ENCODE measurements at regions not wholly inside any gene's neighbourhood (a gene's known extent, or its start where the extent isn't known, plus 50 kb on each side); places are given as distances from the start of the nearest gene placed in this dataset.
"Not testable (repeated sequence)": the region's sequence is repeated elsewhere in the genome, so short reads cannot be mapped to it uniquely, and the experiment has no call there.

- DNase-seq: peak; percentile 21
- H3K27ac Mint-ChIP-seq; H3K9me3 Mint-ChIP-seq; CTCF ChIA-PET; POLR2A ChIA-PET; ATAC-seq (ENCODE audit: low read depth); intact Hi-C loops (cut with micrococcal nuclease); H3K4me3 Mint-ChIP-seq; H3K4me1 Mint-ChIP-seq; H3K36me3 Mint-ChIP-seq (ENCODE audit: low read depth): not testable (repeated sequence)
- peaks cover 12% of the 10 kb centered on the region for H3K27me3 Mint-ChIP-seq
Measured at GRCh38 chr4:8964201-8964788, 92.7 kb upstream of the HMX1 start.

- H3K9me3 Mint-ChIP-seq: not testable (repeated sequence)
Measured at GRCh38 chr4:8963533-8963932, 91.9 kb upstream of the HMX1 start.

GRCh38 chr4:8961343-8961742 lies 89.7 kb upstream of the HMX1 start:
- ATAC-seq (ENCODE audit: low read depth); H3K4me1 Mint-ChIP-seq; H3K9me3 Mint-ChIP-seq; intact Hi-C loops (cut with micrococcal nuclease); POLR2A ChIA-PET; DNase-seq; H3K4me3 Mint-ChIP-seq; H3K36me3 Mint-ChIP-seq (ENCODE audit: low read depth); H3K27ac Mint-ChIP-seq; CTCF ChIA-PET: not testable (repeated sequence)
- H3K27me3 Mint-ChIP-seq: peaks cover 15% of the 10 kb centered on the region

More at GRCh38 chr4:8963533-8963932, 91.9 kb upstream of the HMX1 start:
- POLR2A ChIA-PET; H3K36me3 Mint-ChIP-seq (ENCODE audit: low read depth); H3K4me3 Mint-ChIP-seq; ATAC-seq (ENCODE audit: low read depth); DNase-seq; CTCF ChIA-PET; H3K4me1 Mint-ChIP-seq; intact Hi-C loops (cut with micrococcal nuclease); H3K27ac Mint-ChIP-seq: not testable (repeated sequence)
- peaks cover 12% of the 10 kb centered on the region for H3K27me3 Mint-ChIP-seq

GRCh38 chr4:8959471-8959870 lies 87.8 kb upstream of the HMX1 start:
- H3K4me3 Mint-ChIP-seq; POLR2A ChIA-PET; intact Hi-C loops (cut with micrococcal nuclease); H3K36me3 Mint-ChIP-seq (ENCODE audit: low read depth); H3K27ac Mint-ChIP-seq; ATAC-seq (ENCODE audit: low read depth); CTCF ChIA-PET; H3K9me3 Mint-ChIP-seq; DNase-seq; H3K4me1 Mint-ChIP-seq: not testable (repeated sequence)
- peaks cover 13% of the 10 kb centered on the region for H3K27me3 Mint-ChIP-seq

GRCh38 chr4:8954001-8954400 lies 82.4 kb upstream of the HMX1 start:
- POLR2A ChIA-PET; CTCF ChIA-PET; H3K27ac Mint-ChIP-seq; H3K9me3 Mint-ChIP-seq; H3K27me3 Mint-ChIP-seq; H3K36me3 Mint-ChIP-seq (ENCODE audit: low read depth); H3K4me1 Mint-ChIP-seq; DNase-seq; intact Hi-C loops (cut with micrococcal nuclease); H3K4me3 Mint-ChIP-seq; ATAC-seq (ENCODE audit: low read depth): not testable (repeated sequence)

GRCh38 chr4:8952791-8953190 lies 81.2 kb upstream of the HMX1 start:
- H3K4me3 Mint-ChIP-seq; H3K36me3 Mint-ChIP-seq (ENCODE audit: low read depth); H3K27ac Mint-ChIP-seq; CTCF ChIA-PET; H3K9me3 Mint-ChIP-seq; POLR2A ChIA-PET; H3K27me3 Mint-ChIP-seq; ATAC-seq (ENCODE audit: low read depth); DNase-seq; intact Hi-C loops (cut with micrococcal nuclease); H3K4me1 Mint-ChIP-seq: not testable (repeated sequence)

GRCh38 chr4:8952109-8952508 lies 80.5 kb upstream of the HMX1 start:
- ATAC-seq (ENCODE audit: low read depth); CTCF ChIA-PET; intact Hi-C loops (cut with micrococcal nuclease); H3K36me3 Mint-ChIP-seq (ENCODE audit: low read depth); H3K27me3 Mint-ChIP-seq; H3K4me3 Mint-ChIP-seq; POLR2A ChIA-PET; H3K4me1 Mint-ChIP-seq; DNase-seq; H3K9me3 Mint-ChIP-seq; H3K27ac Mint-ChIP-seq: not testable (repeated sequence)

- H3K9me3 Mint-ChIP-seq; H3K4me3 Mint-ChIP-seq; intact Hi-C loops (cut with micrococcal nuclease); DNase-seq; H3K36me3 Mint-ChIP-seq (ENCODE audit: low read depth); H3K27me3 Mint-ChIP-seq; H3K4me1 Mint-ChIP-seq; H3K27ac Mint-ChIP-seq; POLR2A ChIA-PET; ATAC-seq (ENCODE audit: low read depth); CTCF ChIA-PET: not testable (repeated sequence)
Measured at GRCh38 chr4:8945506-8945905, 73.9 kb upstream of the HMX1 start.

GRCh38 chr4:8943367-8943766 lies 71.7 kb upstream of the HMX1 start:
- CTCF ChIA-PET: not testable (repeated sequence)

GRCh38 chr4:8942088-8942487 lies 70.4 kb upstream of the HMX1 start:
- not testable (repeated sequence) for H3K36me3 Mint-ChIP-seq (ENCODE audit: low read depth)

More at GRCh38 chr4:8943367-8943766, 71.7 kb upstream of the HMX1 start:
- intact Hi-C loops (cut with micrococcal nuclease); POLR2A ChIA-PET; H3K36me3 Mint-ChIP-seq (ENCODE audit: low read depth); H3K27me3 Mint-ChIP-seq; H3K4me3 Mint-ChIP-seq; H3K27ac Mint-ChIP-seq; ATAC-seq (ENCODE audit: low read depth); H3K4me1 Mint-ChIP-seq; DNase-seq; H3K9me3 Mint-ChIP-seq: not testable (repeated sequence)

GRCh38 chr4:8941492-8941805 lies 69.8 kb upstream of the HMX1 start:
- H3K9me3 Mint-ChIP-seq; intact Hi-C loops (cut with micrococcal nuclease); H3K27ac Mint-ChIP-seq; POLR2A ChIA-PET; ATAC-seq (ENCODE audit: low read depth); H3K27me3 Mint-ChIP-seq; H3K4me3 Mint-ChIP-seq; CTCF ChIA-PET; DNase-seq; H3K4me1 Mint-ChIP-seq; H3K36me3 Mint-ChIP-seq (ENCODE audit: low read depth): not testable (repeated sequence)

More at GRCh38 chr4:8942088-8942487, 70.4 kb upstream of the HMX1 start:
- H3K9me3 Mint-ChIP-seq; POLR2A ChIA-PET; ATAC-seq (ENCODE audit: low read depth); DNase-seq; H3K4me1 Mint-ChIP-seq; H3K4me3 Mint-ChIP-seq; intact Hi-C loops (cut with micrococcal nuclease); H3K27ac Mint-ChIP-seq; CTCF ChIA-PET; H3K27me3 Mint-ChIP-seq: not testable (repeated sequence)
